Sigmoid colon (tissue), 4 donors: ENCODE measurements at regions not wholly inside any gene's neighbourhood (a gene's known extent, or its start where the extent isn't known, plus 50 kb on each side); places are given as distances from the start of the nearest gene placed in this dataset.

Source experiments
- CTCF ChIP-seq, 4 experiments: fragments of 450-650 bp in 3 of 4; fragments of 200-600 bp in 1 of 4; IDR thresholded peaks; one replicate each; pipeline ENCODE4 v1.5.1; 2016 to 2019; ENCODE audit warnings: antibody characterized with exemption in 4 of 4, mild to moderate bottlenecking in 3 of 4, moderate library complexity in 2 of 4
- EP300 ChIP-seq, 4 donors: sonication (generic); formaldehyde crosslinking; IDR thresholded peaks; one replicate each; pipeline ENCODE4 v1.6.1; 2017; ENCODE audit warnings: antibody characterized with exemption in 4 of 4
- POLR2AphosphoS5 ChIP-seq, 4 donors: sonication (generic); formaldehyde crosslinking; IDR thresholded peaks; one replicate each; pipeline ENCODE4 v1.6.1; 2017; ENCODE audit warnings: antibody characterized with exemption in 4 of 4

- TF ChIP-seq EP300 (IDR thresholded peaks at IDR 0.05) (no peak), CTCF (IDR thresholded peaks at IDR 0.05) (no peak), POLR2AphosphoS5 (IDR thresholded peaks at IDR 0.05) (no peak)
Measured at GRCh38 chr4:179803857-179804256, 2361.6 kb upstream of the AGA start.
